ENCODE measurements at regions not wholly inside any gene's neighbourhood (a gene's known extent, or its start where the extent isn't known, plus 50 kb on each side); places are given as distances from the start of the nearest gene placed in this dataset.

DNA sequence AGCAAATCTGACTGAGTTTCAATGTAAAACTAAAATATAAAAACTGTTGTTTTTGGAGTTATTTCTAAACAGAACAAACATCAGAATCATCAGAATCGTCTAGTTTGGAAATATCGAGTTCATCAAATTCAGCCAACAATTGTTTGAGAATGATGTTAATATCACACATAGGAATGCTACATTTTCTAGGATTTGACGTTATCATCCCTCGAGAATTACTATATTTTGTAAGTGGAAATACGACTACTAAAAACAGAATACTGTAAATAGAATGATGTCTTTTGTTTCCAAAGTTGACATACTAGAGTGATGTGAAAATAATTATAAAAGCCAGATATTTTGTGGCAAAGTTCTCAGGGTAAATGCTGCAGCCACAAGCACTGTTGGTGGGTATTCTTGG lies 805.9 kb downstream of the TLE1 start:
- Histone ChIP-seq H3K4me3 (ENCODE audit: insufficient read depth, low read length, poor library complexity, severe bottlenecking) (no peak overlapping the region), H3F3A (ENCODE audit: insufficient read depth) (no peaks in the 10 kb centered on the region), H2AFZ (ENCODE audit: low read depth, low read length, severe bottlenecking) (no peak overlapping the region), H3K9ac (ENCODE audit: low read length) (no peak overlapping the region), H3K9me3 (ENCODE audit: insufficient read depth, low read length) (no peaks in the 10 kb centered on the region), H3K36me3 (ENCODE audit: low read length) (no peaks in the 10 kb centered on the region), H3K4me2 (ENCODE audit: low read depth, low read length, poor library complexity, severe bottlenecking) (no peak overlapping the region), H3K27me3 (ENCODE audit: low read length) (no peaks in the 10 kb centered on the region), H3K27ac (ENCODE audit: low read depth, low read length) (no peak overlapping the region), H3K9me2 (replicated peaks; ENCODE audit: insufficient read depth, low read length) (no peaks in the 10 kb centered on the region), H3K79me2 (ENCODE audit: insufficient read depth, low read length) (no peaks in the 10 kb centered on the region), H4K20me1 (ENCODE audit: low read depth, low read length) (no peaks in the 10 kb centered on the region)
- no peak for TF ChIP-seq EZH2phosphoT487 (conservative IDR thresholded peaks at IDR 0.05; ENCODE audit: low read length)
- TF ChIP-seq CTCF (IDR thresholded peaks at IDR 0.05; ENCODE audit: insufficient read depth, low read length, poor library complexity, severe bottlenecking) = no peak

- Histone ChIP-seq H2AFZ (ENCODE audit: low read depth, low read length, severe bottlenecking) (no peak overlapping the region), H3K27ac (ENCODE audit: low read depth, low read length) (no peak overlapping the region), H3K36me3 (ENCODE audit: low read length) (no peaks in the 10 kb centered on the region), H3K9ac (ENCODE audit: low read length) (no peak overlapping the region), H3K27me3 (ENCODE audit: low read length) (no peaks in the 10 kb centered on the region), H3F3A (ENCODE audit: insufficient read depth) (no peaks in the 10 kb centered on the region), H3K79me2 (ENCODE audit: insufficient read depth, low read length) (no peaks in the 10 kb centered on the region), H4K20me1 (ENCODE audit: low read depth, low read length) (no peaks in the 10 kb centered on the region), H3K9me2 (replicated peaks; ENCODE audit: insufficient read depth, low read length) (no peaks in the 10 kb centered on the region), H3K4me3 (ENCODE audit: insufficient read depth, low read length, poor library complexity, severe bottlenecking) (no peak overlapping the region), H3K4me2 (ENCODE audit: low read depth, low read length, poor library complexity, severe bottlenecking) (no peak overlapping the region), H3K9me3 (ENCODE audit: insufficient read depth, low read length) (no peaks in the 10 kb centered on the region)
- no peak for TF ChIP-seq CTCF (IDR thresholded peaks at IDR 0.05; ENCODE audit: insufficient read depth, low read length, poor library complexity, severe bottlenecking)
- no peak for TF ChIP-seq EZH2phosphoT487 (conservative IDR thresholded peaks at IDR 0.05; ENCODE audit: low read length)
Observed at GRCh38 chr9:80881940-80882339, 807.4 kb downstream of the TLE1 start.

DNA sequence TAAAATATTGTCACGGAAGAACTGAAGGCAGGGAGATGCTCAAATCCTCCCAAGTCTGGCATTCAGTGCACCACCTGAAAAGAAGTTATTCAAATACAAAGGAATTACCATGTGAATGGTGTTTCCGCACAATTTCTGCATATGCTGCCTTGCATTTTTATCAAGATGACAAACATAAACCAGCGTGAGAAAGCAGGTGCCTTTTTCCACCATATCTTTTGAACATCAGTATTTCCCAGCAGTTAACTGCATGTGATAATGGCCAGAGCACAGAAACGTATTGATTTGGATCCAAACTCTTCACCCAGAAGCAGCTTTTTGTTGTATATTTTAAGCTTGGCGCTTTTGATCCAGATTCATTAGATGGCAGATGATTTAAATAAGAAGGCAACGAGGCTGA lies 808.0 kb downstream of the TLE1 start:
- no peaks in the 10 kb centered on the region for H4K20me1 ChIP-seq (ENCODE audit: low read depth, low read length)
- no peak overlapping the region for H3K27ac ChIP-seq (ENCODE audit: low read depth, low read length)
- no peak overlapping the region for H3K4me2 ChIP-seq (ENCODE audit: low read depth, low read length, poor library complexity, severe bottlenecking)
- H3K79me2 ChIP-seq (ENCODE audit: insufficient read depth, low read length) = no peaks in the 10 kb centered on the region
- TF ChIP-seq EZH2phosphoT487 (conservative IDR thresholded peaks at IDR 0.05; ENCODE audit: low read length) (no peak), CTCF (IDR thresholded peaks at IDR 0.05; ENCODE audit: insufficient read depth, low read length, poor library complexity, severe bottlenecking) (no peak)
- H3K4me3 ChIP-seq (ENCODE audit: insufficient read depth, low read length, poor library complexity, severe bottlenecking) = no peak overlapping the region
- H3K9me3 ChIP-seq (ENCODE audit: insufficient read depth, low read length) = no peaks in the 10 kb centered on the region
- no peaks in the 10 kb centered on the region for H3K9me2 ChIP-seq (replicated peaks; ENCODE audit: insufficient read depth, low read length)
- H3K9ac ChIP-seq (ENCODE audit: low read length) = no peak overlapping the region
- H3K36me3 ChIP-seq (ENCODE audit: low read length) = no peaks in the 10 kb centered on the region
- H2AFZ ChIP-seq (ENCODE audit: low read depth, low read length, severe bottlenecking) = no peak overlapping the region
- H3K27me3 ChIP-seq (ENCODE audit: low read length) = no peaks in the 10 kb centered on the region
- H3F3A ChIP-seq (ENCODE audit: insufficient read depth) = no peaks in the 10 kb centered on the region
